ENCODE measurements at regions not wholly inside any gene's neighbourhood (a gene's known extent, or its start where the extent isn't known, plus 50 kb on each side); places are given as distances from the start of the nearest gene placed in this dataset.

- H3K27ac ChIP-seq (ENCODE audit: insufficient read depth, low read length), result no peak overlapping the region
- H3K4me1 ChIP-seq (ENCODE audit: control insufficient read depth, insufficient read depth, low read length), result no peaks in the 10 kb centered on the region
- no peak overlapping the region for H2BK20ac ChIP-seq (ENCODE audit: low read depth, low read length)
- H2BK15ac ChIP-seq (ENCODE audit: low read depth, low read length), result no peak overlapping the region
- H3K14ac ChIP-seq (replicated peaks; ENCODE audit: low read depth, low read length), result no peak overlapping the region
- H2BK120ac ChIP-seq (ENCODE audit: low read depth, low read length), result no peak overlapping the region
- H4K5ac ChIP-seq (ENCODE audit: low read depth, low read length), result no peak overlapping the region
- no peaks in the 10 kb centered on the region for H3K36me3 ChIP-seq (ENCODE audit: control insufficient read depth, insufficient read depth, low read length)
- ChIA-PET CTCF (no interaction called here), POLR2A (ENCODE audit: unreplicated experiment) (no interaction called here)
- no peaks in the 10 kb centered on the region for H3K9me1 ChIP-seq (ENCODE audit: insufficient read depth, low read length)
- no peak overlapping the region for H2BK5ac ChIP-seq (ENCODE audit: low read depth, low read length, poor library complexity, severe bottlenecking)
- H2AK9ac ChIP-seq (replicated peaks; ENCODE audit: low read depth, low read length, poor library complexity), result no peak overlapping the region
- H4K91ac ChIP-seq (ENCODE audit: insufficient read depth, low read depth, low read length), result no peak overlapping the region
- DNase-seq (no peak), ATAC-seq (ENCODE audit: low read depth) (no peak)
- TF ChIP-seq BHLHE40 (IDR thresholded peaks at IDR 0.05; ENCODE audit: low read depth, low read length) (no peak), RAD21 (IDR thresholded peaks at IDR 0.05; ENCODE audit: low read length) (no peak), RCOR1 (IDR thresholded peaks at IDR 0.05; ENCODE audit: insufficient replicate concordance, low read length) (no peak), SMC3 (IDR thresholded peaks at IDR 0.05; ENCODE audit: low read depth, low read length) (no peak), POLR2A (IDR thresholded peaks at IDR 0.05; ENCODE audit: low read depth, low read length) (no peak), NFE2L2 (IDR thresholded peaks at IDR 0.05; ENCODE audit: low read depth, low read length) (no peak), RFX5 (IDR thresholded peaks at IDR 0.05; ENCODE audit: low read depth, low read length) (no peak), MXI1 (IDR thresholded peaks at IDR 0.05; ENCODE audit: borderline replicate concordance, low read depth, low read length) (no peak), USF2 (IDR thresholded peaks at IDR 0.05; ENCODE audit: low read depth, low read length) (no peak)
- no peaks in the 10 kb centered on the region for H3K27me3 ChIP-seq (ENCODE audit: control insufficient read depth, insufficient read depth, low read length)
- no peaks in the 10 kb centered on the region for H3K79me1 ChIP-seq (ENCODE audit: low read depth in 1 of 2, low read length in 2 of 2)
- H3K18ac ChIP-seq (ENCODE audit: low read depth, low read length), result no peak overlapping the region
- no CpG with 5 or more reads among the region's 2 CpGs for WGBS, 2 experiments (ENCODE audit: extremely low coverage in 2 of 2, insufficient read length in 1 of 2)
- H4K20me1 ChIP-seq (ENCODE audit: insufficient read depth, low read length), result no peaks in the 10 kb centered on the region
- H3K4me3 ChIP-seq (ENCODE audit: insufficient read depth, low read depth, low read length), result no peak overlapping the region
- dilution Hi-C loops (cut with HindIII; ENCODE audit: low sequenced_read_pairs, unreplicated experiment), result no loop called here
- H3K56ac ChIP-seq (ENCODE audit: extremely low read depth, insufficient read depth, low read length), result no peak overlapping the region
- no peak overlapping the region for H4K8ac ChIP-seq (ENCODE audit: low read depth in 2 of 2, low read length in 2 of 2)
- H3K4me2 ChIP-seq (ENCODE audit: low read depth, low read length), result no peak overlapping the region
- in situ Hi-C loops (cut with MboI; ENCODE audit: low sequenced_read_pairs), result no loop called here
- intact Hi-C loops (cut with micrococcal nuclease), result no loop called here
- no peak overlapping the region for H2AFZ ChIP-seq (replicated peaks; ENCODE audit: low read length, poor library complexity)
- no peak overlapping the region for H3K4ac ChIP-seq (ENCODE audit: low read depth, low read length)
- no peak overlapping the region for H3K9ac ChIP-seq (ENCODE audit: low read depth, low read length)
- no peak overlapping the region for H2AK5ac ChIP-seq (ENCODE audit: low read depth, low read length)
- H3K23ac ChIP-seq (ENCODE audit: low read depth, low read length), result no peak overlapping the region
- no TSS peak for BruUV-seq (replicated peaks)
- H3K9me3 ChIP-seq (ENCODE audit: control insufficient read depth, insufficient read depth, low read length), result peaks cover 8% of the 10 kb centered on the region
Measured at GRCh38 chr15:97141871-97142270, 811.4 kb downstream of the NR2F2 start.

Measured in IMR-90 (cell line).